Breast epithelium (tissue), 4 donors: ENCODE measurements at regions not wholly inside any gene's neighbourhood (a gene's known extent, or its start where the extent isn't known, plus 50 kb on each side); places are given as distances from the start of the nearest gene placed in this dataset.

Experiments used
- DNase-seq, 2 donors: peaks; one replicate each; pipeline ENCODE4 v3.0.0-alpha.2; 2019; ENCODE audit warnings: low spot score in 2 of 2
- H3K27ac ChIP-seq, 2 donors: fragments of 200-600 bp; sonication (generic) in 1 of 2; one replicate each; pipeline ENCODE4 v1.5.1; 2016 to 2019; ENCODE audit warnings: mild to moderate bottlenecking in 1 of 2
- H3K27me3 ChIP-seq, 2 donors: fragments of 200-600 bp; sonication (generic) in 1 of 2; one replicate each; pipeline versions ENCODE4 v1.5.1 to v1.6.0; 2017 to 2019; ENCODE audit warnings: control low read depth in 1 of 2, mild to moderate bottlenecking in 1 of 2
- H3K36me3 ChIP-seq: fragments of 200-600 bp; one replicate; pipeline ENCODE4 v1.5.1; 2019
- H3K4me1 ChIP-seq, 2 donors: fragments of 200-600 bp; sonication (generic); one replicate each; pipeline ENCODE4 v1.5.1; 2016 to 2019; ENCODE audit warnings: control low read depth in 1 of 2
- H3K4me3 ChIP-seq, 3 donors: fragments of 200-600 bp; sonication (generic); 1 replicate in 2 of 3; 2 replicates in 1 of 3; pipeline ENCODE4 v1.5.1; 2016 to 2019; ENCODE audit warnings: mild to moderate bottlenecking in 3 of 3, moderate library complexity in 2 of 3
- H3K9me3 ChIP-seq, 2 donors: fragments of 200-600 bp; sonication (generic) in 1 of 2; one replicate each; pipeline ENCODE4 v1.5.1; 2016 to 2019; ENCODE audit warnings: control low read depth in 1 of 2
- POLR2A ChIP-seq: fragments of 450-650 bp; IDR thresholded peaks from one replicate; pipeline ENCODE4 v1.6.1; 2016; ENCODE audit warnings: antibody characterized with exemption, mild to moderate bottlenecking, moderate library complexity
- POLR2AphosphoS5 ChIP-seq, 3 donors: sonication (generic); formaldehyde crosslinking; IDR thresholded peaks; one replicate each; pipeline ENCODE4 v1.6.1; 2017; ENCODE audit warnings: antibody characterized with exemption in 3 of 3
- intact Hi-C: fragments of 100-400 bp; cut with DNase I; formaldehyde crosslinking; loops from one replicate; pipeline ENCODE4 v1.15.1; 2023; ENCODE audit warnings: low total_unique reads
- TF ChIP-seq, protein P1 (sequence below), 3 donors: fragments of 450-650 bp; IDR thresholded peaks; one replicate each; pipeline ENCODE4 v1.5.1; 2016 to 2017; ENCODE audit warnings: antibody characterized with exemption in 3 of 3, mild to moderate bottlenecking in 3 of 3, moderate library complexity in 3 of 3

DNA sequence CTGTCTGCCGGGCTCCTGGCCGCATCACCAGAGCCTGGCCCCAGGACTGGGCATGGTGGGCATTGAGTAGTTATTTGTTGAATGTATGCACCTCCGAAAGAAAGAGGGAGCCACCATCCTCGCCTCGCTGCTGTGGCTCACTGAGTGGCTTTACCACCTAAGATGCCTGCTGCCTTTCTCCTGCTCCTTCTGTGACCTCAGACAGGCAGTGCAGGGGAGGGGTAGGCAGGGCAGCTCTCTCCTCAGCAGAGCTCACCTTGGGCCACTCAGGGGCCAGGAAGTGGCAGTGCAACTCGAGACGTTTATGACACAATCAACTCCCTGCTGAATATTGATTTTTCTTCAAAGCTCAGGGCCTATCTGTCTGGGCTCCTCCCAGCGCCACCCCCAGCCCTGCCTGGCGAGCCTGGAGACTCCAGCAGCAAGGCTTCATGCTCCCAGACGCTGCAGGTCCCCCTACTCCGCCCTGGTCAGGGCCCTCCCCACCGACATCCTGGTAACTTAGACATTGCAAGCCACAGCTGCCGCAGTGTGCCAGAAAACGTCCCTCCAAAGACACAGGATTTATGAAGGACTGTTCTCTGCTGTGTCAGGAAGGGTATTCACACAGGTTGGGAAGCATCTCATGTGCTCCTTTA, 84.3 kb upstream of the DIO3 start:
- Histone ChIP-seq H3K9me3 (no peaks in the 10 kb centered on the region), H3K4me1 (no peaks in the 10 kb centered on the region), H3K27me3 (peaks cover 0 to 17% of the 10 kb centered on the region in 2 donors), H3K36me3 (no peaks in the 10 kb centered on the region), H3K4me3 (no peak overlapping the region), H3K27ac (no peak overlapping the region)
- no peak for TF ChIP-seq POLR2AphosphoS5 (IDR thresholded peaks at IDR 0.05)
- TF ChIP-seq POLR2A = no peak
- TF ChIP-seq, protein P1, sequence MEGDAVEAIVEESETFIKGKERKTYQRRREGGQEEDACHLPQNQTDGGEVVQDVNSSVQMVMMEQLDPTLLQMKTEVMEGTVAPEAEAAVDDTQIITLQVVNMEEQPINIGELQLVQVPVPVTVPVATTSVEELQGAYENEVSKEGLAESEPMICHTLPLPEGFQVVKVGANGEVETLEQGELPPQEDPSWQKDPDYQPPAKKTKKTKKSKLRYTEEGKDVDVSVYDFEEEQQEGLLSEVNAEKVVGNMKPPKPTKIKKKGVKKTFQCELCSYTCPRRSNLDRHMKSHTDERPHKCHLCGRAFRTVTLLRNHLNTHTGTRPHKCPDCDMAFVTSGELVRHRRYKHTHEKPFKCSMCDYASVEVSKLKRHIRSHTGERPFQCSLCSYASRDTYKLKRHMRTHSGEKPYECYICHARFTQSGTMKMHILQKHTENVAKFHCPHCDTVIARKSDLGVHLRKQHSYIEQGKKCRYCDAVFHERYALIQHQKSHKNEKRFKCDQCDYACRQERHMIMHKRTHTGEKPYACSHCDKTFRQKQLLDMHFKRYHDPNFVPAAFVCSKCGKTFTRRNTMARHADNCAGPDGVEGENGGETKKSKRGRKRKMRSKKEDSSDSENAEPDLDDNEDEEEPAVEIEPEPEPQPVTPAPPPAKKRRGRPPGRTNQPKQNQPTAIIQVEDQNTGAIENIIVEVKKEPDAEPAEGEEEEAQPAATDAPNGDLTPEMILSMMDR (IDR thresholded peaks at IDR 0.05) = no peak
- peak in 1 of 2 donors; percentile 37 for DNase-seq
- intact Hi-C loops = no loop called here

DNA sequence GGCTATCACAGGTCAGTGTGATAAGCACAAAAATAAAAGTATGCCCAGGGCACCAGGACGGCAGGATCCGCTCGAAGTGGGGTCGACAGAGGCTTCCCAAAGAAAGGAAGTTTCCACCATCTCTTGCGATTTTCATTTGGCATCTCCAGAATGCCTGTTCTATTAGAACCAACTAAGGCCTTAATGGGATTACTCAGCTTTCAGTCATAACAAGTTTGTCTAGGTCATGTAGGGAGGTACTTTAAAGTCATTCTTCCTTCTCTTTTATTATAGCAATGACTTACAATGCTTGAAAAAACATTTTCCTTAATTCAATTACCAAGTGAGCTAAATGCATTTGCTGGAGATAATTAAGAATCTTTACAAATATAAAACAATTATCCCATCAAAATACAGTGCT, 83.6 kb upstream of the DIO3 start:
- no peak overlapping the region for H3K4me3 ChIP-seq
- H3K36me3 ChIP-seq = no peaks in the 10 kb centered on the region
- H3K9me3 ChIP-seq = no peaks in the 10 kb centered on the region
- peaks cover 0 to 20% of the 10 kb centered on the region in 2 donors for H3K27me3 ChIP-seq
- no peak overlapping the region for H3K27ac ChIP-seq
- TF ChIP-seq POLR2AphosphoS5 (IDR thresholded peaks at IDR 0.05) = no peak
- DNase-seq = peak in 1 of 2 donors; percentile 30
- no peaks in the 10 kb centered on the region for H3K4me1 ChIP-seq
- intact Hi-C loops = no loop called here

DNA sequence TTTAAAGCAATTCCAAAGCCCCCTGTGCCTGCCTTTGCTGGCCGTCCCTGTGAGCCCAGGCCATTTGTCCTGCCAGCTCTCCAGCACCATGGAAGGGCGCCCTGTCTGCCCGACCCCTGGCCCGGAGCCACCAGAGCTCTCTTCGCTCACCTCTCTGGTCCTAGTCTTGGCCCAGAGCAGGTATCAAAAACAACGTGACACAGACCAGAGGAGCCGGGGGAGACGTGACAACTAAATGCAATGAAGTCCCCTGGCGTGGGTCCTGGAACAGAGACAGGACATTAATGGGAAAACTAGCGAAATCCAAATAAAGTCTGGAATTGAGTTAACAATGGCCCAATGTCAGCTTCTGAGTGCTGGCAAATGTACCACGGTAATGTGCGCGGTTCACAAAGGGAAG, 83.2 kb upstream of the DIO3 start:
- Histone ChIP-seq H3K27me3 (peaks cover 0 to 20% of the 10 kb centered on the region in 2 donors), H3K27ac (no peak overlapping the region), H3K9me3 (no peaks in the 10 kb centered on the region), H3K36me3 (no peaks in the 10 kb centered on the region), H3K4me3 (no peak overlapping the region), H3K4me1 (no peaks in the 10 kb centered on the region)
- TF ChIP-seq, protein P1 (IDR thresholded peaks at IDR 0.05) = no peak
- TF ChIP-seq POLR2AphosphoS5 (IDR thresholded peaks at IDR 0.05) (no peak), POLR2A (no peak)
- intact Hi-C loops = no loop called here
- DNase-seq = peak in 1 of 2 donors; percentile 22

DNA sequence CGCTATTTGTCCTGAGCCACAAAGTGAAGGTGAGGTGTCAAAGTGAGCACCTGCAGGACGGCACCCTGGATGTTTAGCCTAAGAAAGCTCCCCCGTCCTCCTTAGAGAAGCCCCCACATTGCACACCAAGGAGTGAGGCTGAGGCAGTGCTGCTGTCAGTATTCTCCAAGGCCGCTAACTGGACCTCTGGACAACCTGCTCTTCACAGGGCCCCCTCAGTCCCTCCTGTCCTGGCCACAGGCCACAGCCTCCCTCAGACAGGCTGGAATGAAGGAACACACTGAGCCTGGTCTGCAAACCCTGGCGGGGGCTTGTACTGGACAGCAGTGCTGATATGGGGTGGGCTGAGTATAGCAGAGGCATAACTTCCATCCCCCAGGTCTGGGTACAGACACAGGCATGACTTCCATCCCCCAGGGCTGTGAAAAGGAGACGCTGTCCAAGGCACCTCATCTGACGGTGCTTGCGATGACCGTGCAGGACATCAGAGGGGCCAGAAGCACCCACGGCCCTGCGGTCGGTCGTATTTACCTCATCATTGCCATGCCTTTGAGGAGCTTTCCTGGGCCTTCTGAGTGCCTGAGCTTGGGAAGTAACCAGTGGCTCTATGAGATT, 82.4 kb upstream of the DIO3 start:
- intact Hi-C loops = no loop called here
- H3K27ac ChIP-seq = no peak overlapping the region
- H3K27me3 ChIP-seq = peaks cover 0 to 20% of the 10 kb centered on the region in 2 donors
- no peaks in the 10 kb centered on the region for H3K36me3 ChIP-seq
- H3K4me1 ChIP-seq = no peaks in the 10 kb centered on the region
- H3K4me3 ChIP-seq = no peak overlapping the region
- no peak for DNase-seq
- TF ChIP-seq, protein P1 (IDR thresholded peaks at IDR 0.05) = no peak
- TF ChIP-seq POLR2A = no peak
- no peak for TF ChIP-seq POLR2AphosphoS5 (IDR thresholded peaks at IDR 0.05)
- H3K9me3 ChIP-seq = peaks cover 0 to 4% of the 10 kb centered on the region in 2 donors

DNA sequence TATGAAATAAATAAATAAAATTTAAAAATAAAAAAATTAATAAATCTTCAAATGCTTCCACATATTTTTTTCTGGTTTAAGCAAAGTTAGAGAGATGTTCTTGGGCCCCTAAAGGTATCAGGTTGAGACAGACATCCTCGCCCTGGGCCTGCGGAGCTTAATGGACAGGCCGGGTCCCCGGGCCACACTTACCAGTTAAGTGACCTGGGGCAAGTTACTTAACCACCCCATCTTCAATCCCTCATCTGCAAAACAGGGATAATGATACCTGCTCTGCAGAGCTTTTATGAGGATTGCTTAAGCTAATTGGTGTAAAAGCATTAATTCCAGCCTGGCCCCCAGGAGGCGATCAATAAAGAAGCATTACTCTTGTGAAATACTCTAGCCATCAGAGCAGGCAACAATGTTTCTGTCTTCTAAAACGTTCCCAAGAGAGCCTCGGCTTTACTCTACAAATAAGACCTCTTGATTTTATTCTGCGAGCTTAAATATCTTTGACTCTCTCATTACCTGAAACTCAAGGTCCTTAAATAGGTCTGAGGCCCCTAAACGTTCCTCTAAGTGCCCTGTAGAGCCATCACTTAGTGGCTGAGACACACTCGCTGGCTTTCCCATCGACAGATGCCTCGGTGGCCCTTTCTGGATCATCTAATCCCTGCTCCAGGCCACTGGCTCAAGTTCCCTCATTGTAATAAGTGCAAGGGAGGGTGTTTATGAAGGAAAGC, 81.1 kb upstream of the DIO3 start:
- intact Hi-C loops = no loop called here

More for the DNA sequence above, 81.1 kb upstream of the DIO3 start:
- DNase-seq = peak in 1 of 2 donors; percentile 43
- Histone ChIP-seq H3K4me1 (no peaks in the 10 kb centered on the region), H3K9me3 (peaks cover 0 to 9% of the 10 kb centered on the region in 2 donors), H3K27me3 (peaks cover 0 to 12% of the 10 kb centered on the region in 2 donors), H3K4me3 (no peak overlapping the region), H3K27ac (peak overlapping the region in 1 of 2 donors; percentile 64), H3K36me3 (no peaks in the 10 kb centered on the region)
- TF ChIP-seq POLR2A (no peak), POLR2AphosphoS5 (IDR thresholded peaks at IDR 0.05) (no peak)
- TF ChIP-seq, protein P1 (IDR thresholded peaks at IDR 0.05) = no peak
